Hematopoietic multipotent progenitor cell treated with erythropoietin and hydrocortisone succinate and interleukin-3 and kit ligand, for 4 days (in vitro differentiated cells): ENCODE measurements at regions not wholly inside any gene's neighbourhood (a gene's known extent, or its start where the extent isn't known, plus 50 kb on each side); places are given as distances from the start of the nearest gene placed in this dataset.
A peak's percentile ranks its signal among the peaks of the same experiment; 100 is the strongest.
"Not testable (repeated sequence)": the region's sequence is repeated elsewhere in the genome, so short reads cannot be mapped to it uniquely, and the experiment has no call there.

ENCODE experiments used
- DNase-seq: peaks from one replicate; pipeline ENCODE4 v3.0.0-alpha.2; 2015

DNA sequence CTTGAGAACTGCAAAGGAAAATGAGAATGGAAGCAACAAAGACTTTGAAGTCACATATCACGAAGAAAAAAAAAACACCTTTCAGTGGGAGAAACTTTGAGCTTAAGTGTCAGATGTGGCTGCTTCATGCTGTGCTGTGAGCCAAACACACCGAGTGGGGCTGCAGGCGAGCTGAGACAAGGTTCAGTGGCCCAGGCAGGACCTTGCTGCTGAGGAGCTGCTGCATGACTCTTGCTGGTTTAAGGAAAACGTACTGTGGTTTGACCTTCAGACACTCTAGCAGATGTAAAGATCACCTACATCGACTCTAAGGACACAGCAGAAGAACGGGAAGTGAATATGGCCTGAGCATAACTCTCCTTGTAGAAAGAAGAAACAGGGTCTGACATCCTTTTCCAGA, 118.1 kb upstream of the OR4E1 start:
- DNase-seq = no peak

DNA sequence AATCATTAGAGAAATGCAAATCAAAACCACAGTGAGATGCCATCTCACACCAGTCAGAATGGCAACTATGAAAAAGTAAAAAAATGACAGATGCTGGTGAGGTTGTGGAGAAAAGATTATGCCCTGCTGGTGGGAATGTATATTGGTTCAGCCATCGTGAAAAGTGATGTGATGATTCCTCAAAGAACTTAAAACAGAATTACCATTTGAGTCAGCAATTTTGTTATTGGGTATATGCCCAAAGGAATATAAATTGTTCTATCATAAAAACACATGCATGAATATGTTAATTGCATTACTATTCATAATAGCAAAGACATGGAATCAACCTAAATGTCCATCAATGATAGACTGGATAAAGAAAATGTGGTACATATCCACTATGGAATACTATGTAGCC, 115.1 kb upstream of the OR4E1 start:
- DNase-seq = not testable (repeated sequence)

DNA sequence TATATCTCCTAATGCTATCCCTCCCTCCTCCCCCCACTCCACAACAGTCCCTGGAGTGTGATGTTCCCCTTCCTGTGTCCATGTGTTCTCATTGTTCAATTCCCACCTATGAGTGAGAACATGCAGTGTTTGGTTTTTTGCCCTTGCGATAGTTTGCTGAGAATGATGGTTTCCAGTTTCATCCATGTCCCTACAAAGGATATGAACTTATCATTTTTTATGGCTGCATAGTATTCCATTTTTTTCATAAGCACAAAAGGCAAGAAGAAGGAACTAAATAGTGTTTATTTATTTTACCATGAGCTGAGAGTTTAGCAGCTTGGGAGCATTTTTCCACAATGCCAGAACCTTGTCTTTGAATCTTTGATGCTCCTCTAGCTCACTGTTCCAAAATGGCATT, 113.6 kb upstream of the OR4E1 start:
- not testable (repeated sequence) for DNase-seq

DNA sequence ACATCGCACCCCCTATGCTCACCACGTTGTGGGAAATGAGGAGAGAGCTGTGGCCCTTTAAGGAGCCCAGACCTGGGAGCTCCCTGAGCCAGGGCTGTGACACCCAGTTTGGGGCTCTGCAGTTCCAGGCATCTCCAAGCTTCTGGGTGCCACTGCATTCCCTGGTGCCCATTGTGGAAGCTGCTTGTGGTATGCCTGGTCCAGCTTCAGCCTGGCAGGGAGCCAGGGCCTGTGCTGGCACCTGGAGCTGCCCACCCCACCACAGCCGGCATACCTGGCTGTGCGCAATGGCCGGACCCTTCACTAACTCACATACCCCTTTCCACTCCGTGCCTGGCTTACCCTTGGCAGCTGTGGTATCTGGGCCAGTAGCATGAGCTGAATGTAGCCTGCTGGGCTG, 107.9 kb upstream of the OR4E1 start:
- DNase-seq = no peak

DNA sequence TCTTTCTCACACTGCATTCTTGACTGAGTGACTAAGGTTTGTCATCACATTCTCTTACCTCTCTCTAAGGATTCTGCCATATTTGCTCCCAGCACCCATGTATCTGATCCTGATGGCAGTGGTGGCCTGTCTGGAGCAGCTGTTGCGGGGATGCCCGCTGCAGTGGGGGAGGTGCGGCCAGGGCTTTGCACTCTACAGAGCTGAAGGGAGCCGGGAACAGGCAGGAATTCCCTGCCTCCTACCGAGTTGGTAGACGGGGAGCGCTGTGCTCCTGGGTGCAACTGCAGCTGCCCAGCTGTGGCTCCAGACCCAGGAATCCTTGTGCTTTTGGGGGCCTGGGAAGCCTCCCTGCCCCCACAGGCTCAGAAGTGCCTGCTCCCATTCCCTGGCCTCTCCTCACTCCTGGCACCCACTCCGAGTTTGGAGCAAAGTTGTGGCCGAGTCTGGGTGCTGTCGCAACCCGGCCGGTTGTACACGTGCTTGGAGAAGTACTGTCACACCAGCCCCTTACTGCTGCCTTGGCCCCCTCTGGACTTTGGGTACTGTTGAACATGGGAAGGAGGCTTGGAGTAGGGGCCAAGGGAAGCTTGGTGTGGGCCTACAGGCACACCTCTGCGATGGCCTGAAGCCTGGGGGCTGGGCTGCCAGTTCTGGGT, 106.9 kb upstream of the OR4E1 start:
- no peak for DNase-seq

DNA sequence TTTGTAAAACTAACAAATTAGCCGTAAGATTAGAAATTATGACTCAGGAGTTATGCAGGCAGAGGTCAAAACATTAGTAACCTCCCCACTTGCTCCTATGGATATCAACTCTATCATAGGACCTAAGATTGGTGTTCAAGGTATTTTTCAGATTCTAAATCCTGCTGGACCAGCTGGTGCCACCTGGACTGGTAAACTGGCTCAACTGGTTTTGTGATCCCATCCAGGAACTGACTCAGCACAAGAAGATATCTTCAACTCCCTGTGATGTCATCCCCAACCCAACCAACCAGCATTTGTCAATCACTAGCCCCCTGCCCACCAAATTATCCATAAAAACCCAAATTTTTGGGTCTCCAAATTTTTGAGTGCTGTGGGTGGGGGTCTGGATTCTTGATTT, 98.1 kb upstream of the OR4E1 start:
- DNase-seq = no peak

DNA sequence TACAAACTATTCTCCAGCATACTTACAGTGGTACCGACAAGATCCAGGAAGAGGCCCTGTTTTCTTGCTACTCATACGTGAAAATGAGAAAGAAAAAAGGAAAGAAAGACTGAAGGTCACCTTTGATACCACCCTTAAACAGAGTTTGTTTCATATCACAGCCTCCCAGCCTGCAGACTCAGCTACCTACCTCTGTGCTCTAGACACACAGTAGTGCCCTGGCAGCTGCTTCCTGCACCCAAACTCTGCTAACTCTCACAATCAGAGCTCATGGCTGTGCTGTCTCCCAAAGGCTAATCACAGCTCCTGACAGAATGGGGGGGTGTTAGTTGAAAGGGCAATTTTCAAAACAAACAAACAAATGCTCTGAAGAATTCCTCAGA, 95.2 kb upstream of the OR4E1 start:
- no peak for DNase-seq

DNA sequence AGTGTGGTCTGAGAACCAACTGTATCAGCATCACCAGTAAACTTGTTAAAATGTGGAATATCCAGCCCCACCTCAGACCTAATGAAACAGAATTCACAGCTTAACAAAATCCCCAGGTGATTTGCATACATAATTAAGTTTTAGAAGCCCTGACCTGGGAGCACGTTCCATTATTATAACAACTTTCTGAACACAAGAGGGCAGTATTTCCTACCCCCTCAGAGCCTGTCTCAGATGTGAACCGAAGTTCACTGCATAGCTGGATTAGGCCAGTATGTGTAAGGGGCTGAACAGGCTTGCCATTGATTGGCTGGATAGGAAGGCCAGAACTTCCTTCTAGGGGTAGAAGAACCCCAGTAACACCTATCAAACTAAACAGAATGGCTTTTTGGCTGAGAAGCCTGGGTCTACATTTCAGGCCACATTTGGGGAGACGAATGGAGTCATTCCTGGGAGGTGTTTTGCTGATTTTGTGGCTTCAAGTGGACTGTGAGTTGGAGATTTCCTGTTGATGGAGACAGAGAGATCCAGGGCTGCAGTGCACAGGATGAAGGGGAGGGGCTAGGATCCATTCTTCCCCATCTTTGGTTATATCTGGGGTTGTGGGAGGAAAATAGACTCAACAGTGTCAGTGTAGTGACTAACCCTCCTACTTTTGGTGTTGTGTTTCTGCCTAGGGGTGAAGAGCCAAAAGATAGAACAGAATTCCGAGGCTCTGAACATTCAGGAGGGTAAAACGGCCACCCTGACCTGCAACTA, 94.7 kb upstream of the OR4E1 start:
- DNase-seq = peak; percentile 73

DNA sequence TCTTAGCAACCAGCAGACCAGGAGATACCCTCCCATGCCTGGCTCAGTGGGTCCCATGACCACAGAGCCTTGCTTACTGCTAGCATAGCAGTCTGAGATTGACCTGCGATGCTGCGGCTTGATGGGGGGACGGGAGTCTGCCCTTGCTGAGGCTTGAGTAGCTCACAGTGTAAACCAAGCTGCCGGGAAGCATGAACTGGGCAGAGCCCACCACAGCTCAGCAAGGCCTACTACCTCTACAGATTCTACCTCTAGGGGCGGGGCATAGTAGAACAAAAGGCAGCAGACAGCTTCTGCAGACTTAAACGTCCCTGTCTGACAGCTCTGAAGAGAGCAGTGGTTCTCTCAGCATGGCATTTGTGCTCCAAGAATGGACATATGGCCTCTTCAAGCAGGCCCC, 86.7 kb upstream of the OR4E1 start:
- not testable (repeated sequence) for DNase-seq

DNA sequence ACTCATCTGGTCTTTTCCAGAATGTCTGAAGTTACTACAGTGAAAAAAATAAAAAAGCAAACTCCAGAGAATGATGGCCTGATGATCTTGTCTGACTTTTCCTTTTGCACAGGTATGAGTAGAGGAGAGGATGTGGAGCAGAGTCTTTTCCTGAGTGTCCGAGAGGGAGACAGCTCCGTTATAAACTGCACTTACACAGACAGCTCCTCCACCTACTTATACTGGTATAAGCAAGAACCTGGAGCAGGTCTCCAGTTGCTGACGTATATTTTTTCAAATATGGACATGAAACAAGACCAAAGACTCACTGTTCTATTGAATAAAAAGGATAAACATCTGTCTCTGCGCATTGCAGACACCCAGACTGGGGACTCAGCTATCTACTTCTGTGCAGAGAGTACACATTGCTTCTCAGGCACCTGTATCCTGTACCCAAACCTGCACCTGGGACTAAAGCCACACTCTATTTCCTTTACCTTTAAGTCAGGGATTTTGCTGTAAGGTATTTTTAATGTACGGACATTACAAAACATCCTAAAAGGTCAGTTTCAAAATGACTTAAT, 75.8 kb upstream of the OR4E1 start:
- DNase-seq = no peak

DNA sequence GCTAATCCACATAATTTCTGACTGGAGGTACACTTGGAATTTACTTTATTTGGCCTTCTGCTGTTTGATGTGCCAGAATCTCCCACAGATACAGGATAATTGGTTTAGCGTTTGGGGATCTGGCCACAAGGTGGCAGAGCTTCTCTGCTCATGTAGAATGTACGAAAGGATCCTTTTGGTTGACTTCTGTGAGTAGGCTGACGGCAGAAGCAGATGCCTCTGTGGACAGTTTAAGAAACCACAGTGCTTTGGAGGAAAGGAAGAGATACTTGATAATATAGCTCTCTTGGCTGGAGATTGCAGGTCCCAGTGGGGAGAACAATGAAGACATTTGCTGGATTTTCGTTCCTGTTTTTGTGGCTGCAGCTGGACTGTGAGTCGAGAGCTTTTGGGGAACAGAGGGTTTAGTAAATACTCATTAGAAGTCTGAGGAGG, 75.3 kb upstream of the OR4E1 start:
- peak; percentile 84 for DNase-seq

DNA sequence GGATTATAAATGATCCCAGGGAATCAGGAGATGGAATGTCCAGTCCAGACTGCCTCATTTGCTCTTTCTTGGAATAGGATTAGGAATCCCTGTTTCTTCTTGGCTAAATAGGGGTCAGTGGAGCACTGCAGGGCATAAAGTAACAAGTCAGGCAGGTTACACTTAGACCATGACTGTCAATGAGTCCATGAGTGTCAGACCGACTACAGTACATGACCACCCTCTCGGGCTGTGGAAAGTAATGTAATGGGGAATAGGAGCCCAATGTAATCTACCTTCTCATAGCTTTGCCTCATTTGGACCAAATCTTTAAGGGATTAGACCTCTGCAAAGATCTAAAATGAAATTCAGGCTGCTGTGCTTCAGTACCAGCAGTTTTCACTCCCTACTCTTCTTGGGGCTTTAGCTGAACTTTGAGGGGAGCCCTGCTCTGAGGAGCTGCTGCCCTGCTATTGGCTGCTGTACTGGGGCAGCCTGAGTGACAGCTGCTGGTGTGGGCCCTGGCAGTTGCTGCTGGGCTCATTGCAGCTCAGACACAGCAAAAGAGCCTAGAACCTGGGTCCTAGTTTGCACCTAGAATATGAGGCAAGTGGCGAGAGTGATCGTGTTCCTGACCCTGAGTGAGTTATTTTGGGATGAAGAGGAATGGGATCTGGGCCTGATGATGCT, 62.2 kb upstream of the OR4E1 start:
- no peak for DNase-seq

DNA sequence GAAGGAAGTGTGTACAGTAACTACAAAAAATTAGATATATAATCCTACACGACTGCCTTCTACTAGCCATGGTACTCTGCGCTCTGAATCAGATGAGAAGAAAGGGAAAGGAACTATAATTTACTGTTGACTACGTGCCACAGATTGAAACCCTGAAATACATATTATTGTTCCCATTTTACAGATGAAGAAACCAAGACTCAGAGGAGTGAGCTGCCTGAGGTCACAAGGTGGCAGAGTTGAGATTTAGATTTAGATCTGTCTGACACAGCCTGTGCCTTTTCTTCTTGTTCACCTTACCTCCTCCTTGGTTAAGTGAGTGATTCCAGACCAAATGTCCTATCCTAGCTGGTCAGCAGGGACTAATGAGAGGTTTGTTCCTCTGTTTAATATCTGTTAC, 61.6 kb upstream of the OR4E1 start:
- no peak for DNase-seq

DNA sequence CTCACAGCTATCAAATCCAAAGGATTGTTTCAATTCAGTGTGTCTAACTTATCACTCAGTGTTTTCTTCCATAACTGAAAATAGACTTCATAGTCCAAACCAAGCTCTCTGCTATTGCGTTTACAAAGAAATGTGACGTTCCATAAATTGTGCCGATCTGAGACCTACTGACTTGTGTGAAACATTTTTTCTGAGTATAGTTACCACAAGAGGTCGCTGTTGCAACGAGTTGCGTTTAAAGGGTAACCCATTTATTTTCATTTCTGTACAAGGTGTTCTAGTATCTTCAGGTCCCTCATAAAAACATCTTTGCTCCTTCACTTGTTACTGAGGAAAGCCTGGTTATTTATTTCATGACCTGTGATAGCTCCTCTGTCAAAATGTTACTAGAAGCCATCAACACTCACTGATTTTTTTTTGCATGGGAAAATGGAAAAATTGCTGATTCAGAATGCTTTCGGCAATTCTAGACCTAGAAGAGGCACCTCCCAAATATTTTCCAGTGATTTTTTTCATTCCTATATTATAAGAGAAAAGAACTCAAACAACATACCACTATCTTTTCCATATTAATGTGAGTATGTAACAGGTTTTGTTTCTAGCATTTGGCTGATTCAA, 60.9 kb upstream of the OR4E1 start:
- peak; percentile 83 for DNase-seq

DNA sequence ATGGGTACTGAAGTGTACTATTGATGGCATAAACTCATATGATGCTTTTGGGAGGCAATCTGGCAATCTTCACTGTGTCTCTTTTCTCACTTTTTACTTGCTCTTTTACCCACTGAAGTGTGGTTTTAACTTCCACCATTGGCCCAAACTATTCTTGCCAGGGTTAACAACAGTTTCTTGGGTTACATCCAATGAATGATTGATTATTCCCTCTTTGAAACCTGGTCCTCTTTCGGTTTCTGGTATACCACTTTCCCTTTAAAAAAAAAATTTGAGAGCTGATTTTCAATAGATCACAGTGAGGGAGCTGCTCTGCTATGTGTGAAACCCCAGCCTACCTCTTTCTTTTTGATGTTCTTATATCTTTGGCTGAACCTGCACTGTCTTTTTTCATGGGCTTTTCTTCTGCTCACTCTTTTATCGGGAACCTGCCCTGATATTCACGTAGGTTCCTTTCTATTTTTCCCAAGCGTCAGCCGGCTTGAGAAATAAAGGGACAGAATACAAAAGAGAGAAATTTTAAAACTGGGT, 56.1 kb upstream of the OR4E1 start:
- DNase-seq = no peak

DNA sequence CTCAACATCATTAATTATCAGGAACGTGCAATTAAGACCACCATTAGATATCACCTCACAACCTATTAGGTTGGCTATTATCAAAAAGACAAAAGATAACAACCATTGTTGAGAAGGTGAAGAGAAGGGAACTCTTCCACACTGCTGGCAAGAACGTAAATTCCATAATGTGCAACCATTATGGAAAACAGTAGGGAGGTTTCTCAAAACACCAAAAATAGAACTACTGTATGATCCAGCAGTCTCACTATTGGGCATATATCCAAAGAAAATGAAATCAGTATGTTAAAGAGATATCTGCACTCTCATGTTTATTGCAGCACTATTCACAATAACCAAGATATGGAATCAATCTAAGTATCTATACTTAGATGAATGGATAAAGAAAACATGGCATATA, 51.6 kb upstream of the OR4E1 start:
- DNase-seq = no peak

DNA sequence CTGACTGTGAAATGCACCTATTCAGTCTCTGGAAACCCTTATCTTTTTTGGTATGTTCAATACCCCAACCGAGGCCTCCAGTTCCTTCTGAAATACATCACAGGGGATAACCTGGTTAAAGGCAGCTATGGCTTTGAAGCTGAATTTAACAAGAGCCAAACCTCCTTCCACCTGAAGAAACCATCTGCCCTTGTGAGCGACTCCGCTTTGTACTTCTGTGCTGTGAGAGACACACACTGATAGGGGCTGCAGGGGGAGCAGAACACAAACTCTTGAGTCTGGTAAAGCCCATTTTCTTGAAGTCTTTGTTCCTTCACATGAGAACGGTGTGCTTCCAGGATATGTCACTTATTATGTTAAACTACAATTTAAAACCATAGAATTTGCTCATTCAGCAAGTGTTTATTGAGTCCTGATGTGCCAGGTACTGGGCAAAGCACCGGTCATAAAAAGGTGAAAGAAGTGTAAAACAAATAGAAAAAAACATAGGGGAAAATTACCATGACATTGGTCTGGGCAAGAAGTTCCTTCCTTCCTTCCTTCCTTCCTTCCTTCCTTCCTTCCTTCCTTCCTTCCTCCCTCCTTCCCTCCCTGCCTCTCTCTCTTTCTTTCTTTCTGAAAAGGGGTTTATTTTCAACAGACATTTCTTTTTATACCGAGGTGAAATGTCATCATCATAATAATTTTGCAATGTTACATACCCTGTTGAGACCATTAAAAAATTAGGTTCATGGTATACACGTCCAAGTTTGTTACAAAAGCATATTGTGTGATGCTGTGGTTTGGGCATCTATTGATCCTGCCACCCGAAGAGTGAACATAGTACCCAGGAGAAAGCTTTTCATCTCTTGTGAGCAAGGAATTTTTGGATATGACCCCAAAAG, 50.7 kb upstream of the OR4E1 start:
- DNase-seq = no peak

DNA sequence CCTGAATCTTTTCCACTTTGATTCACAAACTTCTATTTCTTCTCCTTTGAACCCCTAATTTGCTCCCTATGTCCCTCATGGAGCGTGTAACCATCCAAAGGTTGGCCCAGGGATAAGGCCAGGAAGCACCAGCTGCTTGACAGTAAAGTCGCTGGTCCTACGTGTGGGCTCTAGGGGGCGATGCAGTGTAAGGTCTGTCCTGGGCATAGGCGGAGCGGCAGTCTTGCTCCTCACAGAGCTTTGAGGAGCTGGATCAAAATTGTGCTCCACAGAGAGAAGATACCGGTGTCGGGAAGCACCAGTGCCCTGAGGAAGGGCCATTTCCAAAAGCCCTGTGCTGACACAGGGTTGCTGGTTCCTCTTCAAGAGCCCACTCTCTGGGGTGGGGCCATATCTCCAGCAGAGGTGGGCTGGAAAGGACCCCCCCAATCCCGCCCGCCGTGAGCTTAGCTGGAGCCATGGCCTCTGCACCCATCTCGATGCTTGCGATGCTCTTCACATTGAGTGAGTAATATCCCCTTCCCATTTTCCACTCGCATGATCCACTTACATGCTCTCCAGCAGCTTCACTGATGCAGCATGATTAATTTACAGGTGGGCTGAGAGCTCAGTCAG, 49.9 kb upstream of the OR4E1 start:
- DNase-seq = peak; percentile 71
